ENCODE measurements at regions not wholly inside any gene's neighbourhood (a gene's known extent, or its start where the extent isn't known, plus 50 kb on each side); places are given as distances from the start of the nearest gene placed in this dataset.

DNA sequence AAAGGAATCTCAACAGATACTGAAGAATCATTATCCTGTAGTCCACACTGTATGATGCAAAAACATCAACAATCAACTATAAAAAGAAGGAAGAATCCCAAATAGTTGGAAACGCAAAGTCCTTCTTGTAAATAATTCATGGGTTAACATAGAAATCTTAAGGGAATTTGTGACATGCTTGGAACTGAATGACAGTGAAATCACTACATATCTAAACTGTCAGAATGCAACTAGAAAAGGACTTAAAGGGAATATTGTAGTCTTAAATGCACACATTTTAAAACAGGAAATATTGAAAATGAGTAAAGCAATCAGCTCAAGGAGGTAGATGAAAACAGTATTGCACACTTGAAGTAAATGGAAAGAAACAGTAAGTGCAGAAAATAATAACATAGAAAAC, 147.6 kb upstream of the MPPED2 start:
- H3K27ac ChIP-seq (ENCODE audit: low read depth, low read length), result no peak overlapping the region
- H4K20me1 ChIP-seq (ENCODE audit: insufficient read depth, low read length), result no peaks in the 10 kb centered on the region
- no peaks in the 10 kb centered on the region for H3K36me3 ChIP-seq (ENCODE audit: insufficient read depth, low read length)
- H3K9ac ChIP-seq (ENCODE audit: low read length), result no peak overlapping the region
- no peak overlapping the region for H3K4me2 ChIP-seq (ENCODE audit: low read length)
- Mint-ChIP-seq H3K4me1 (ENCODE audit: low read depth, unreplicated experiment) (no peaks in the 10 kb centered on the region), H3K9me3 (ENCODE audit: unreplicated experiment) (no peaks in the 10 kb centered on the region), H3K36me3 (ENCODE audit: low read depth, unreplicated experiment) (no peaks in the 10 kb centered on the region), H3K27me3 (ENCODE audit: low read depth, unreplicated experiment) (no peaks in the 10 kb centered on the region), H3K4me3 (ENCODE audit: unreplicated experiment) (no peak overlapping the region), H3K27ac (ENCODE audit: unreplicated experiment) (no peak overlapping the region)
- no peak for DNase-seq (ENCODE audit: low read depth)
- no peak for FAIRE-seq
- H2AFZ ChIP-seq (ENCODE audit: low read depth, low read length), result no peak overlapping the region
- H3K4me1 ChIP-seq (ENCODE audit: insufficient read depth, low read length), result no peaks in the 10 kb centered on the region
- H3K9me3 ChIP-seq (ENCODE audit: insufficient read depth, low read depth, low read length), result no peaks in the 10 kb centered on the region
- no peaks in the 10 kb centered on the region for H3K79me2 ChIP-seq (ENCODE audit: insufficient read depth, low read length)
- no peak overlapping the region for H3K4me3 ChIP-seq (ENCODE audit: insufficient read depth, low read depth, low read length)
- TF ChIP-seq EZH2 (IDR thresholded peaks at IDR 0.05; ENCODE audit: insufficient read depth, low read length), result no peak
- no peak for TF ChIP-seq CTCF (IDR thresholded peaks at IDR 0.05; ENCODE audit: insufficient read depth, low read depth, low read length)
- H3K27me3 ChIP-seq (ENCODE audit: insufficient read depth, low read length), result no peaks in the 10 kb centered on the region

DNA sequence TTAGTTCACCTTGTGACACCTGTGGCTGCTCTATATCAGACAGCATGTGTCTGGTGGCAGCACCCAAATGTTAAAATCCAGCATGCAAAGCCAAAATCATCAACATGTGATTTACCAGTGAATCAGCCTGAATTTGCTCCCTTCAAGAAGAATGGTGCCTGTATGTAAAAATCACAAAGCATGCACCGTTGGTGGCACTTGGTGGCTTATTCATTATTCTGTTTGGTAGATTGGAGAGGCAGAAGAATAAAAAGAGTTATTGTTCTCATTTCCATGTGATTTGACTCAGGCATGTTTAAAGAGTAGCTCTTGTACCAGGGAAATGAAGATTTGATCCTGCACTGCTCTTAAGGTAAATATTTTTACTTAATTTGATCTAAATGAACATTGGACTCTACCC, 143.9 kb upstream of the MPPED2 start:
- H3K36me3 Mint-ChIP-seq (ENCODE audit: low read depth, unreplicated experiment), result no peaks in the 10 kb centered on the region
- TF ChIP-seq CTCF (IDR thresholded peaks at IDR 0.05; ENCODE audit: insufficient read depth, low read depth, low read length) (no peak), EZH2 (IDR thresholded peaks at IDR 0.05; ENCODE audit: insufficient read depth, low read length) (no peak)

DNA sequence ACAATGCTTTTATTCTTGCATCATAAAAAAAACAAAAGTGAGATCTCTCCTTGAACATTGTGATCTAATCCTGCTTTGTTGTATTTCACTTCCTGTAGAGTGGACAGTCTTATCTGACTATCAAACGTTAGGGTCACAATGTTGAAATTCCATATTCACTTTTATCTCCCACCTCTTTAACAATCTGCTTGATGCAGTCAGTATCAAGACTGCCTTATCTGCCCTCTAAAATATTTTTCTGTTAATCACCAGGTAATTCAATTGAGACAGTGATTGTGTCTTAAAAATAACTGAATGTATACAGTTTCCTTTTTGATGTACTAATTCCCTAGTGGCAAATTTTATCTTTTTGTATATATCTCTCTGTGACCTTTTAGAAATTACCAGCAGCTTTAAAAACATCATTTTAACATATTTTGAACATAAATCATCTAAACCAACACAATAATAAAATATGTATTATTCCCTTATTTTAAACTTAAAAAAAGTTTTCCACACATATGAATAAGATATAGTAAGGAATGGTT, 143.1 kb upstream of the MPPED2 start:
- H3K36me3 Mint-ChIP-seq (ENCODE audit: low read depth, unreplicated experiment), result no peaks in the 10 kb centered on the region
- H3K4me1 ChIP-seq (ENCODE audit: insufficient read depth, low read length), result no peaks in the 10 kb centered on the region
- no peaks in the 10 kb centered on the region for H3K4me1 Mint-ChIP-seq (ENCODE audit: low read depth, unreplicated experiment)
- no peaks in the 10 kb centered on the region for H3K9me3 ChIP-seq (ENCODE audit: insufficient read depth, low read depth, low read length)
- DNase-seq (ENCODE audit: low read depth) (no peak), FAIRE-seq (no peak)
- H3K4me3 ChIP-seq (ENCODE audit: insufficient read depth, low read depth, low read length), result no peak overlapping the region
- H3K27me3 Mint-ChIP-seq (ENCODE audit: low read depth, unreplicated experiment), result no peaks in the 10 kb centered on the region
- TF ChIP-seq CTCF (IDR thresholded peaks at IDR 0.05; ENCODE audit: insufficient read depth, low read depth, low read length), result no peak
- no peak for TF ChIP-seq EZH2 (IDR thresholded peaks at IDR 0.05; ENCODE audit: insufficient read depth, low read length)
- H3K9me3 Mint-ChIP-seq (ENCODE audit: unreplicated experiment), result no peaks in the 10 kb centered on the region
- no peaks in the 10 kb centered on the region for H3K27me3 ChIP-seq (ENCODE audit: insufficient read depth, low read length)
- no peak overlapping the region for H3K27ac Mint-ChIP-seq (ENCODE audit: unreplicated experiment)
- H3K4me2 ChIP-seq (ENCODE audit: low read length), result no peak overlapping the region
- H4K20me1 ChIP-seq (ENCODE audit: insufficient read depth, low read length), result no peaks in the 10 kb centered on the region
- no peak overlapping the region for H3K4me3 Mint-ChIP-seq (ENCODE audit: unreplicated experiment)
- H3K9ac ChIP-seq (ENCODE audit: low read length), result no peak overlapping the region
- H3K36me3 ChIP-seq (ENCODE audit: insufficient read depth, low read length), result no peaks in the 10 kb centered on the region
- no peaks in the 10 kb centered on the region for H3K79me2 ChIP-seq (ENCODE audit: insufficient read depth, low read length)
- no peak overlapping the region for H2AFZ ChIP-seq (ENCODE audit: low read depth, low read length)
- H3K27ac ChIP-seq (ENCODE audit: low read depth, low read length), result no peak overlapping the region

More for the DNA sequence above, 143.9 kb upstream of the MPPED2 start:
- DNase-seq (ENCODE audit: low read depth) (no peak), FAIRE-seq (no peak)
- Histone ChIP-seq H3K27me3 (ENCODE audit: insufficient read depth, low read length) (no peaks in the 10 kb centered on the region), H3K36me3 (ENCODE audit: insufficient read depth, low read length) (no peaks in the 10 kb centered on the region), H3K27ac (ENCODE audit: low read depth, low read length) (no peak overlapping the region), H2AFZ (ENCODE audit: low read depth, low read length) (no peak overlapping the region), H3K9ac (ENCODE audit: low read length) (no peak overlapping the region), H3K79me2 (ENCODE audit: insufficient read depth, low read length) (no peaks in the 10 kb centered on the region), H3K4me1 (ENCODE audit: insufficient read depth, low read length) (no peaks in the 10 kb centered on the region), H3K4me3 (ENCODE audit: insufficient read depth, low read depth, low read length) (no peak overlapping the region), H3K4me2 (ENCODE audit: low read length) (no peak overlapping the region), H4K20me1 (ENCODE audit: insufficient read depth, low read length) (no peaks in the 10 kb centered on the region), H3K9me3 (ENCODE audit: insufficient read depth, low read depth, low read length) (no peaks in the 10 kb centered on the region)
- Mint-ChIP-seq H3K4me3 (ENCODE audit: unreplicated experiment) (no peak overlapping the region), H3K27me3 (ENCODE audit: low read depth, unreplicated experiment) (no peaks in the 10 kb centered on the region), H3K9me3 (ENCODE audit: unreplicated experiment) (no peaks in the 10 kb centered on the region), H3K27ac (ENCODE audit: unreplicated experiment) (no peak overlapping the region), H3K4me1 (ENCODE audit: low read depth, unreplicated experiment) (no peaks in the 10 kb centered on the region)
